GM12865 (cell line): ENCODE measurements at regions not wholly inside any gene's neighbourhood (a gene's known extent, or its start where the extent isn't known, plus 50 kb on each side); places are given as distances from the start of the nearest gene placed in this dataset.

Experiments
- DNase-seq: peaks from one replicate; pipeline ENCODE4 v3.0.0; 2010; ENCODE audit warnings: low read depth
- H3K4me3 ChIP-seq: 2 replicates; pipeline ENCODE4 v1.5.1; 2011; ENCODE audit warnings: mild to moderate bottlenecking, low read depth, low read length, control low read depth
- CTCF ChIP-seq: IDR thresholded peaks from 2 replicates; pipeline ENCODE4 v1.5.1; 2011; ENCODE audit warnings: low read length, control low read depth, low read depth, inconsistent platforms; ENCODE audit not compliant: insufficient read depth; ENCODE audit errors: missing control alignments

- no peak for TF ChIP-seq CTCF
- no peak overlapping the region for H3K4me3 ChIP-seq
- no peak for DNase-seq
Observed at GRCh38 chr18:61651145-61651879, 241.5 kb downstream of the RNF152 start.

GRCh38 chr18:61643884-61644647, 248.7 kb downstream of the RNF152 start:
- no peak overlapping the region for H3K4me3 ChIP-seq
- DNase-seq: no peak
- TF ChIP-seq CTCF: no peak

- DNase-seq: no peak
- no peak for TF ChIP-seq CTCF
- H3K4me3 ChIP-seq: no peak overlapping the region
Observed at GRCh38 chr18:61639886-61640285, 252.9 kb downstream of the RNF152 start.

DNA sequence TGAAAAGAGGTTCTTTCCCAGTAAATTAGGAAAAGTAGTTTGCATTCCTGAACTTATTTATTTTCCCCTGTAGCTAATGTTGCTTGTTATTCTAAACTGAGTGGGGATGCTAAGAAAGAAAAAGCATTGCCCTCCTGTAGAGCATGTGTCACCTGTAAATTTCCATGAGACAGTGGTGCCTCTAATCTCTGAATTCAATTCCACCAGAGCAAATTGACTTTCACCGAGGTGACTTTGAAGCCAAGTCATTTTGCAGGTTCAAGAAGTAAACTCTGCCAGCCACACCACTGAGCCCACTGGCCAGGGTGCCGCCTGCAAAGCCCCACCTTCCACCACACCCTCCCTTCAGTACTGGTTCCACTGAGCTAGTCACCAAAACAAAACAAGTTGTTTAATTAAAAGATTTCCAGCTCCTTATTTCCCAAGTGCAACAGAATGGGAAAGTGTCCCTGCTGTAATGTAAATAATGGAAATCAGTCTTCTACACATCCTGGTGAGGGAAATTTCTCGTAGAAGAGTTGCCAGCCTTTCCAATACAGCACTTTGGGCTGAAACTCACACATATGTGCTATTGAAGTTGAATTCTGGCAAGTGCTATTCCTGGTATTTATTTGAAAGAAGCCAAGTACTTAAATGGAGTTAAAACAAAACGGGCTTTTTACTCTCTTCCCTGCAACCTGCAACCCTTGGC, 254.8 kb downstream of the RNF152 start:
- DNase-seq: no peak
- no peak for TF ChIP-seq CTCF
- H3K4me3 ChIP-seq: no peak overlapping the region

- no peak for DNase-seq
- H3K4me3 ChIP-seq: no peak overlapping the region
- TF ChIP-seq CTCF: no peak
Observed at GRCh38 chr18:61637319-61637718, 255.5 kb downstream of the RNF152 start.

GRCh38 chr18:61635901-61636528, 256.8 kb downstream of the RNF152 start:
- H3K4me3 ChIP-seq: no peak overlapping the region
- peak; percentile 61 for DNase-seq

More at GRCh38 chr18:61635901-61636528, 256.8 kb downstream of the RNF152 start:
- peak; percentile 75 for TF ChIP-seq CTCF
